Daoy (cell line): ENCODE measurements at regions not wholly inside any gene's neighbourhood (a gene's known extent, or its start where the extent isn't known, plus 50 kb on each side); places are given as distances from the start of the nearest gene placed in this dataset.
A peak's percentile ranks its signal among the peaks of the same experiment; 100 is the strongest.

ENCODE experiments used
- DNase-seq: peaks from one replicate; pipeline ENCODE4 v3.0.0-alpha.2; 2015; ENCODE audit warnings: low read depth

- peak; percentile 17 for DNase-seq
These were observed 208.1 kb upstream of the NR2F2 start for GRCh38 chr15:96122077-96123027.

GRCh38 chr15:96123028-96123400 is 207.5 kb upstream of the NR2F2 start:
- no peak for DNase-seq

- no peak for DNase-seq
These were observed 206.8 kb upstream of the NR2F2 start for GRCh38 chr15:96123630-96124187.

- DNase-seq, result no peak
These were observed 206.1 kb upstream of the NR2F2 start for GRCh38 chr15:96124436-96124835.

- DNase-seq, result peak; percentile 65
These were observed 204.6 kb upstream of the NR2F2 start for GRCh38 chr15:96125721-96126415.

- DNase-seq, result no peak
These were observed 203.6 kb upstream of the NR2F2 start for GRCh38 chr15:96126859-96127258.

- no peak for DNase-seq
These were observed 199.8 kb upstream of the NR2F2 start for GRCh38 chr15:96130734-96131133.

- DNase-seq, result no peak
These were observed 198.4 kb upstream of the NR2F2 start for GRCh38 chr15:96132126-96132525.

GRCh38 chr15:96135166-96136093 is 195.1 kb upstream of the NR2F2 start:
- DNase-seq, result no peak

GRCh38 chr15:96138985-96139384 is 191.5 kb upstream of the NR2F2 start:
- DNase-seq, result no peak

GRCh38 chr15:96142498-96142897 is 188.0 kb upstream of the NR2F2 start:
- DNase-seq, result no peak

GRCh38 chr15:96144734-96145133 is 185.8 kb upstream of the NR2F2 start:
- DNase-seq, result no peak

- DNase-seq, result no peak
These were observed 183.8 kb upstream of the NR2F2 start for GRCh38 chr15:96146726-96147125.

GRCh38 chr15:96147267-96147666 is 183.2 kb upstream of the NR2F2 start:
- no peak for DNase-seq

GRCh38 chr15:96150254-96150653 is 180.2 kb upstream of the NR2F2 start:
- no peak for DNase-seq

GRCh38 chr15:96151749-96152148 is 178.8 kb upstream of the NR2F2 start:
- DNase-seq, result peak; percentile 15

GRCh38 chr15:96153929-96154328 is 176.6 kb upstream of the NR2F2 start:
- no peak for DNase-seq

GRCh38 chr15:96158938-96159337 is 171.6 kb upstream of the NR2F2 start:
- DNase-seq, result no peak

GRCh38 chr15:96160269-96160668 is 170.2 kb upstream of the NR2F2 start:
- DNase-seq, result peak; percentile 20

GRCh38 chr15:96160800-96161199 is 169.7 kb upstream of the NR2F2 start:
- no peak for DNase-seq

GRCh38 chr15:96162322-96162721 is 168.2 kb upstream of the NR2F2 start:
- no peak for DNase-seq

GRCh38 chr15:96165081-96165480 is 165.4 kb upstream of the NR2F2 start:
- DNase-seq, result no peak
